Gastroesophageal sphincter (tissue), 3 donors: ENCODE measurements at regions not wholly inside any gene's neighbourhood (a gene's known extent, or its start where the extent isn't known, plus 50 kb on each side); places are given as distances from the start of the nearest gene placed in this dataset.

Experiments used
- CTCF ChIP-seq, 4 experiments: fragments of 200-600 bp in 2 of 4; fragments of 450-650 bp in 2 of 4; sonication (generic) in 1 of 4; IDR thresholded peaks; one replicate each; pipeline ENCODE4 v1.5.1; 2017 to 2019; ENCODE audit warnings: antibody characterized with exemption in 4 of 4, mild to moderate bottlenecking in 2 of 4, moderate library complexity in 2 of 4
- POLR2A ChIP-seq, 2 donors: fragments of 450-650 bp; IDR thresholded peaks; one replicate each; pipeline ENCODE4 v1.6.1; 2017; ENCODE audit warnings: antibody characterized with exemption in 2 of 2, mild to moderate bottlenecking in 2 of 2, moderate library complexity in 1 of 2
- POLR2AphosphoS5 ChIP-seq: sonication (generic); formaldehyde crosslinking; IDR thresholded peaks from one replicate; pipeline ENCODE4 v1.6.1; 2017; ENCODE audit warnings: antibody characterized with exemption

GRCh38 chr2:192828175-192828574 lies 633.4 kb upstream of the TMEFF2 start:
- TF ChIP-seq CTCF (IDR thresholded peaks at IDR 0.05) (no peak), POLR2A (IDR thresholded peaks at IDR 0.05) (no peak), POLR2AphosphoS5 (no peak)
